ENCODE measurements at regions not wholly inside any gene's neighbourhood (a gene's known extent, or its start where the extent isn't known, plus 50 kb on each side); places are given as distances from the start of the nearest gene placed in this dataset.

DNA sequence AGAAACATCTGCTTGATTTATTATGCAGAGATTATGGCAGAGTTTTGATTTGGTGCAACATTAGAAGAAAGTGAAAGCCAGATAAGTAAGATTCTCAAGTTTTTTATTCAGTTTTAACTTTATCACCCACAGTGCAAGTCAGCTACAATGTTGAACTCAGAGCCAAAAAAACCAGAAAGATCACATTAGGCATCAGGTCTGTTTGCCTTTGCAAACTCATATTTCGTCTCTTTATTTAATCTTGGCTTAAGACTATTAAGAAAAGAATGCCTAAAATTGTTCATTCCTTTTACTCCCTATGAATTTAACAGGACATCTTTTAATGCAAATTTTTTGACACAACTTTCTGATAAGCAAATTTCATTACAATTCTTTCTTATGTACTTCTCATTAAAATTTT is 76.0 kb upstream of the TMEM26 start:
- Mint-ChIP-seq H3K27ac (no peak overlapping the region), H3K9me3 (no peaks in the 10 kb centered on the region), H3K27me3 (no peaks in the 10 kb centered on the region), H3K36me3 (no peaks in the 10 kb centered on the region), H3K4me3 (no peak overlapping the region), H3K4me1 (ENCODE audit: unreplicated experiment) (no peaks in the 10 kb centered on the region)
- DNase-seq (ENCODE audit: extremely low spot score, unreplicated experiment), result no peak
- TF ChIP-seq, protein P1, sequence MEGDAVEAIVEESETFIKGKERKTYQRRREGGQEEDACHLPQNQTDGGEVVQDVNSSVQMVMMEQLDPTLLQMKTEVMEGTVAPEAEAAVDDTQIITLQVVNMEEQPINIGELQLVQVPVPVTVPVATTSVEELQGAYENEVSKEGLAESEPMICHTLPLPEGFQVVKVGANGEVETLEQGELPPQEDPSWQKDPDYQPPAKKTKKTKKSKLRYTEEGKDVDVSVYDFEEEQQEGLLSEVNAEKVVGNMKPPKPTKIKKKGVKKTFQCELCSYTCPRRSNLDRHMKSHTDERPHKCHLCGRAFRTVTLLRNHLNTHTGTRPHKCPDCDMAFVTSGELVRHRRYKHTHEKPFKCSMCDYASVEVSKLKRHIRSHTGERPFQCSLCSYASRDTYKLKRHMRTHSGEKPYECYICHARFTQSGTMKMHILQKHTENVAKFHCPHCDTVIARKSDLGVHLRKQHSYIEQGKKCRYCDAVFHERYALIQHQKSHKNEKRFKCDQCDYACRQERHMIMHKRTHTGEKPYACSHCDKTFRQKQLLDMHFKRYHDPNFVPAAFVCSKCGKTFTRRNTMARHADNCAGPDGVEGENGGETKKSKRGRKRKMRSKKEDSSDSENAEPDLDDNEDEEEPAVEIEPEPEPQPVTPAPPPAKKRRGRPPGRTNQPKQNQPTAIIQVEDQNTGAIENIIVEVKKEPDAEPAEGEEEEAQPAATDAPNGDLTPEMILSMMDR (conservative IDR thresholded peaks at IDR 0.05), result no peak

DNA sequence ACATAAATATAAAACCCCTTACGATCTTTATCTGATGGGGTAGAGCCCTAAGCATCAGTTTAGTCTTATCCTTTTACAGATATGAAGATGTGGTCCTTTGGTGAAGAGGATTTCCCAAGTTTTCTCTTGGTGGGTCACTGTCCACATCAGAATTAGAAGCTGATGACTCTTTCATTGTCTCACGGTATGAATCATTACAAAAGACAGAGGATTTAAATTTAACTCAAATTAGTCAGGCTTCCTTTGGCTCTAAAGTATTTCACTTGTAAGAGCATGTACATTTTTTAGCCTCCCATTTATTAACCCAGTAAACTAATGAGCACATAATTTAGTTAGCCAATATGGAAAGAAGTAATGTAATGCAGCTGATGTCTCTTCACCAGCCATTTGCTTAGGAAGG is 49.9 kb upstream of the TMEM26 start:
- DNase-seq (ENCODE audit: extremely low spot score, unreplicated experiment), result no peak
- Mint-ChIP-seq H3K27me3 (peaks cover 3% of the 10 kb centered on the region), H3K4me1 (ENCODE audit: unreplicated experiment) (no peaks in the 10 kb centered on the region), H3K36me3 (no peaks in the 10 kb centered on the region), H3K27ac (no peak overlapping the region), H3K9me3 (no peaks in the 10 kb centered on the region), H3K4me3 (no peak overlapping the region)
- TF ChIP-seq, protein P1 (conservative IDR thresholded peaks at IDR 0.05), result no peak
